T-cell (primary cell): ENCODE measurements at regions not wholly inside any gene's neighbourhood (a gene's known extent, or its start where the extent isn't known, plus 50 kb on each side); places are given as distances from the start of the nearest gene placed in this dataset.

Experiments used
- ATAC-seq, 4 experiments: fragments of 200-7000 bp in 3 of 4; fragments of 150-1000 bp in 1 of 4; cut with Tn5 transposase; replicated peaks in 1 of 4; 1 replicate in 3 of 4; 2 replicates in 1 of 4; pipeline ENCODE4 v1.10.0; 2021; ENCODE audit warnings: moderate library complexity in 3 of 4, mild to moderate bottlenecking in 2 of 4, moderate number of reproducible peaks in 1 of 4
- CTCF ChIA-PET, 2 donors: fragments of 300-600 bp; sonication (Branson Sonifier 250); formaldehyde crosslinking; loops; one replicate each; lab custom pipeline; 2022; ENCODE audit warnings: antibody characterized with exemption in 2 of 2; lab: Charles Lee
- POLR2A ChIA-PET, 2 donors: fragments of 300-600 bp; sonication (Branson Sonifier 250); formaldehyde crosslinking; loops; one replicate each; lab custom pipeline; 2022; ENCODE audit warnings: antibody characterized with exemption in 2 of 2; lab: Charles Lee
- DNase-seq, 35 experiments: peaks; one replicate each; pipeline versions ENCODE4 v3.0.0 to v3.0.0-alpha.2; 2013 to 2023
- H3K27ac ChIP-seq: one replicate; pipeline ENCODE4 v1.5.1; 2013; ENCODE audit warnings: low read length
- H3K27me3 ChIP-seq, 2 experiments: replicated peaks in 1 of 2; 1 replicate in 1 of 2; 2 replicates in 1 of 2; pipeline versions ENCODE4 v1.6.1 to v1.7.0; 2013; ENCODE audit warnings: low read length in 1 of 2, mixed read lengths in 1 of 2; ENCODE audit not compliant: control insufficient read depth in 2 of 2, insufficient read depth in 2 of 2; ENCODE audit errors: extremely low read depth in 1 of 2
- H3K36me3 ChIP-seq, 2 donors: 1 replicate in 1 of 2; 2 replicates in 1 of 2; pipeline versions ENCODE4 v1.6.1 to v1.7.0; 2013; ENCODE audit warnings: low read length in 1 of 2; ENCODE audit not compliant: control insufficient read depth in 2 of 2, insufficient read depth in 1 of 2; ENCODE audit errors: extremely low read depth in 1 of 2
- H3K4me1 ChIP-seq, 2 experiments: 1 replicate in 1 of 2; 2 replicates in 1 of 2; pipeline versions ENCODE4 v1.6.1 to v1.7.0; 2013; ENCODE audit warnings: low read length in 2 of 2, mixed read lengths in 1 of 2; ENCODE audit not compliant: insufficient read depth in 2 of 2, control insufficient read depth in 1 of 2; ENCODE audit errors: extremely low read depth in 1 of 2
- H3K4me3 ChIP-seq, 2 donors: 1 replicate in 1 of 2; 2 replicates in 1 of 2; pipeline versions ENCODE4 v1.5.1 to v1.7.0; 2013; ENCODE audit warnings: mild to moderate bottlenecking in 2 of 2, low read length in 1 of 2, moderate library complexity in 1 of 2; ENCODE audit not compliant: control insufficient read depth in 1 of 2; ENCODE audit errors: extremely low read depth in 1 of 2
- H3K9me3 ChIP-seq: 2 replicates; pipeline ENCODE4 v1.7.0; 2013
- H3K27ac Mint-ChIP-seq, 2 donors: one replicate each; pipeline ENCODE4 v1.8.0; 2020 to 2021; ENCODE audit warnings: mild to moderate bottlenecking in 2 of 2, mixed read lengths in 2 of 2
- H3K27me3 Mint-ChIP-seq, 2 donors: one replicate each; pipeline ENCODE4 v1.8.0; 2021 to 2022; ENCODE audit warnings: mixed read lengths in 2 of 2
- H3K36me3 Mint-ChIP-seq: one replicate; pipeline ENCODE4 v1.8.0; 2021; ENCODE audit warnings: mixed read lengths
- H3K4me1 Mint-ChIP-seq, 3 donors: one replicate each; pipeline ENCODE4 v1.8.0; 2020 to 2022; ENCODE audit warnings: mixed read lengths in 3 of 3, mild to moderate bottlenecking in 1 of 3
- H3K4me3 Mint-ChIP-seq, 3 donors: one replicate each; pipeline ENCODE4 v1.8.0; 2020 to 2022; ENCODE audit warnings: mild to moderate bottlenecking in 3 of 3, mixed read lengths in 3 of 3, moderate library complexity in 3 of 3
- H3K9me3 Mint-ChIP-seq, 3 donors: one replicate each; pipeline ENCODE4 v1.8.0; 2020 to 2022; ENCODE audit warnings: mixed read lengths in 3 of 3
- WGBS: methylation state at CpG from one replicate; pipeline ENCODE4 v1.1.5; 2013; ENCODE audit warnings: missing lambda C conversion rate; ENCODE audit not compliant: insufficient coverage; 5-methylcytosine and 5-hydroxymethylcytosine counted together

- no peak overlapping the region for H3K27ac Mint-ChIP-seq
- no peaks in the 10 kb centered on the region for H3K4me1 Mint-ChIP-seq
- POLR2A ChIA-PET, result no interaction called here
Measured at GRCh38 chr6:21312118-21312517, 281.4 kb upstream of the SOX4 start.

GRCh38 chr6:21317642-21318041 lies 275.9 kb upstream of the SOX4 start:
- Histone ChIP-seq H3K4me1 (no peaks in the 10 kb centered on the region), H3K36me3 (no peaks in the 10 kb centered on the region), H3K4me3 (no peak overlapping the region), H3K9me3 (no peaks in the 10 kb centered on the region), H3K27ac (no peak overlapping the region), H3K27me3 (no peaks in the 10 kb centered on the region)
- ATAC-seq (no peak), DNase-seq (no peak)
- 91% methylated on average over 11 of the region's 12 CpGs for WGBS
- ChIA-PET CTCF (no interaction called here), POLR2A (no interaction called here)
- H3K36me3 Mint-ChIP-seq, result no peaks in the 10 kb centered on the region
- H3K4me1 Mint-ChIP-seq, result no peaks in the 10 kb centered on the region
- no peak overlapping the region for H3K27ac Mint-ChIP-seq
- peaks cover 5 to 9% (median 7%) of the 10 kb centered on the region in 3 donors for H3K9me3 Mint-ChIP-seq
- H3K27me3 Mint-ChIP-seq, result peaks cover 2 to 3% of the 10 kb centered on the region in 2 donors
- no peak overlapping the region for H3K4me3 Mint-ChIP-seq

More at GRCh38 chr6:21312118-21312517, 281.4 kb upstream of the SOX4 start:
- CTCF ChIA-PET, result no interaction called here
- Mint-ChIP-seq H3K9me3 (no peaks in the 10 kb centered on the region), H3K27me3 (peaks cover 3 to 5% of the 10 kb centered on the region in 2 donors), H3K4me3 (no peak overlapping the region), H3K36me3 (no peaks in the 10 kb centered on the region)
- peaks cover 0 to 5% of the 10 kb centered on the region in 2 experiments for H3K27me3 ChIP-seq
- H3K4me1 ChIP-seq, result no peaks in the 10 kb centered on the region
- 91% methylated on average over 4 of the region's 4 CpGs for WGBS
- ATAC-seq, result no peak
- no peak overlapping the region for H3K4me3 ChIP-seq
- H3K36me3 ChIP-seq, result no peaks in the 10 kb centered on the region
- H3K27ac ChIP-seq, result no peak overlapping the region
- H3K9me3 ChIP-seq, result no peaks in the 10 kb centered on the region
- no peak for DNase-seq

GRCh38 chr6:21321076-21321475 lies 272.5 kb upstream of the SOX4 start:
- Histone ChIP-seq H3K27ac (no peak overlapping the region), H3K36me3 (no peaks in the 10 kb centered on the region), H3K9me3 (no peaks in the 10 kb centered on the region), H3K4me3 (no peak overlapping the region), H3K27me3 (no peaks in the 10 kb centered on the region), H3K4me1 (no peaks in the 10 kb centered on the region)
- ChIA-PET CTCF (no interaction called here), POLR2A (no interaction called here)
- 63% methylated on average over 6 of the region's 6 CpGs for WGBS
- no peak for ATAC-seq
- H3K4me1 Mint-ChIP-seq, result no peaks in the 10 kb centered on the region
- H3K27me3 Mint-ChIP-seq, result no peaks in the 10 kb centered on the region
- DNase-seq, result no peak
- peaks cover 5 to 9% (median 7%) of the 10 kb centered on the region in 3 donors for H3K9me3 Mint-ChIP-seq
- H3K4me3 Mint-ChIP-seq, result no peak overlapping the region
- no peak overlapping the region for H3K27ac Mint-ChIP-seq
- H3K36me3 Mint-ChIP-seq, result no peaks in the 10 kb centered on the region

GRCh38 chr6:21321531-21321930 lies 272.0 kb upstream of the SOX4 start:
- no peak overlapping the region for H3K27ac Mint-ChIP-seq
- H3K27ac ChIP-seq, result no peak overlapping the region
- ChIA-PET CTCF (no interaction called here), POLR2A (no interaction called here)
- no peaks in the 10 kb centered on the region for H3K36me3 Mint-ChIP-seq
- no peaks in the 10 kb centered on the region for H3K4me1 Mint-ChIP-seq
- no peaks in the 10 kb centered on the region for H3K9me3 ChIP-seq
- no peak overlapping the region for H3K4me3 ChIP-seq
- WGBS, result no CpG with 5 or more reads among the region's 2 CpGs
- ATAC-seq (no peak), DNase-seq (no peak)
- peaks cover 5 to 9% (median 7%) of the 10 kb centered on the region in 3 donors for H3K9me3 Mint-ChIP-seq
- no peaks in the 10 kb centered on the region for H3K27me3 Mint-ChIP-seq
- no peaks in the 10 kb centered on the region for H3K27me3 ChIP-seq
- H3K4me3 Mint-ChIP-seq, result no peak overlapping the region
- H3K4me1 ChIP-seq, result no peaks in the 10 kb centered on the region
- H3K36me3 ChIP-seq, result no peaks in the 10 kb centered on the region

- Histone ChIP-seq H3K4me3 (no peak overlapping the region), H3K27ac (no peak overlapping the region), H3K4me1 (no peaks in the 10 kb centered on the region), H3K36me3 (no peaks in the 10 kb centered on the region), H3K9me3 (no peaks in the 10 kb centered on the region), H3K27me3 (peaks cover 0 to 2% of the 10 kb centered on the region in 2 experiments)
- ChIA-PET CTCF (no interaction called here), POLR2A (no interaction called here)
- ATAC-seq, result no peak
- 98% methylated on average over 10 of the region's 14 CpGs for WGBS
- H3K4me3 Mint-ChIP-seq, result no peak overlapping the region
- DNase-seq, result no peak
- H3K9me3 Mint-ChIP-seq, result peaks cover 5 to 9% (median 7%) of the 10 kb centered on the region in 3 donors
- H3K36me3 Mint-ChIP-seq, result no peaks in the 10 kb centered on the region
- H3K27me3 Mint-ChIP-seq, result no peaks in the 10 kb centered on the region
- H3K4me1 Mint-ChIP-seq, result no peaks in the 10 kb centered on the region
- no peak overlapping the region for H3K27ac Mint-ChIP-seq
Measured at GRCh38 chr6:21323577-21323976, 270.0 kb upstream of the SOX4 start.

GRCh38 chr6:21325201-21325856 lies 268.2 kb upstream of the SOX4 start:
- H3K9me3 ChIP-seq, result no peaks in the 10 kb centered on the region
- no peaks in the 10 kb centered on the region for H3K4me1 Mint-ChIP-seq
- ChIA-PET CTCF (no interaction called here), POLR2A (no interaction called here)
- WGBS, result 85% methylated on average over 3 of the region's 6 CpGs
- H3K4me3 ChIP-seq, result no peak overlapping the region
- ATAC-seq (no peak), DNase-seq (no peak)
- H3K27ac ChIP-seq, result no peak overlapping the region
- H3K36me3 Mint-ChIP-seq, result no peaks in the 10 kb centered on the region
- H3K4me1 ChIP-seq, result no peaks in the 10 kb centered on the region
- no peaks in the 10 kb centered on the region for H3K27me3 Mint-ChIP-seq
- H3K27ac Mint-ChIP-seq, result no peak overlapping the region
- H3K36me3 ChIP-seq, result no peaks in the 10 kb centered on the region
- H3K4me3 Mint-ChIP-seq, result no peak overlapping the region
- peaks cover 0 to 2% of the 10 kb centered on the region in 2 experiments for H3K27me3 ChIP-seq
- H3K9me3 Mint-ChIP-seq, result peaks cover 0 to under 1% (median 0%) of the 10 kb centered on the region in 3 donors
